GM12878 (cell line): ENCODE measurements at regions not wholly inside any gene's neighbourhood (a gene's known extent, or its start where the extent isn't known, plus 50 kb on each side); places are given as distances from the start of the nearest gene placed in this dataset.

Experiments used
- ATAC-seq: fragments of 200-7000 bp; cut with Tn5 transposase; 3 replicates; pipeline ENCODE4 v1.9.1; 2020; ENCODE audit warnings: mild to moderate bottlenecking, moderate library complexity
- BruUV-seq: library from RNA; stranded (reverse); fragments of 400-500 nt; replicated peaks from 2 replicates; lab custom pipeline; 2021; lab: Mats Ljungman, UMichigan
- CTCF ChIA-PET: fragments of 300-600 bp; sonication (Branson Sonifier 250); formaldehyde crosslinking; extraction: SDS; loops from one replicate; lab custom pipeline; 2021; ENCODE audit warnings: inconsistent platforms; lab: Yijun Ruan, JAX
- POLR2A ChIA-PET: fragments of 350-600 bp; formaldehyde crosslinking; extraction: SDS; loops from one replicate; lab custom pipeline; 2021; ENCODE audit warnings: inconsistent platforms; lab: Charles Lee
- RAD21 ChIA-PET: fragments of 300-600 bp; sonication (Branson Sonifier 250); formaldehyde crosslinking; loops from one replicate; lab custom pipeline; 2023; ENCODE audit warnings: antibody characterized with exemption; ENCODE audit not compliant: unreplicated experiment; lab: Charles Lee
- SMC1A ChIA-PET: fragments of 300-600 bp; sonication (Branson Sonifier 250); formaldehyde crosslinking; loops from one replicate; lab custom pipeline; 2023; ENCODE audit not compliant: unreplicated experiment, uncharacterized antibody; lab: Charles Lee
- DNase-seq: peaks from one replicate; pipeline ENCODE4 v3.0.0-alpha.2; 2011; ENCODE audit warnings: low read depth, low spot score
- FAIRE-seq: peaks from 3 replicates; lab custom pipeline; 2011; peaks lifted over from hg19 to GRCh38; lab: Jason Lieb, UNC
- H2AFZ ChIP-seq: 2 replicates; pipeline ENCODE4 v1.6.0; 2011; ENCODE audit warnings: low read depth, low read length, control low read depth; ENCODE audit not compliant: control insufficient read depth
- H3K27ac ChIP-seq: 2 replicates; pipeline ENCODE4 v1.5.1; 2011; ENCODE audit warnings: control low read depth; ENCODE audit not compliant: control insufficient read depth, insufficient read depth
- H3K27me3 ChIP-seq, 2 experiments: replicated peaks in 1 of 2; 2 replicates each; pipeline versions ENCODE4 v1.6.0 to v1.6.1; 2011; ENCODE audit warnings: low read length in 1 of 2; ENCODE audit not compliant: control insufficient read depth in 2 of 2, insufficient read depth in 2 of 2
- H3K36me3 ChIP-seq, 2 experiments: 2 replicates each; pipeline ENCODE4 v1.5.1; 2011; ENCODE audit warnings: low read length in 1 of 2; ENCODE audit not compliant: control insufficient read depth in 2 of 2, insufficient read depth in 2 of 2
- H3K4me1 ChIP-seq: 2 replicates; pipeline ENCODE4 v1.6.1; 2011; ENCODE audit warnings: mild to moderate bottlenecking, low read length, moderate library complexity, mixed read lengths; ENCODE audit not compliant: control insufficient read depth, insufficient read depth
- H3K4me2 ChIP-seq: 2 replicates; pipeline ENCODE4 v1.6.0; 2011; ENCODE audit warnings: control low read depth; ENCODE audit not compliant: control insufficient read depth, insufficient read depth
- H3K4me3 ChIP-seq: fragments of 200-600 bp; sonication (generic); 2 replicates; pipeline ENCODE4 v1.5.1; 2016
- H3K79me2 ChIP-seq: 2 replicates; pipeline ENCODE4 v1.6.0; 2011; ENCODE audit warnings: low read length; ENCODE audit not compliant: control insufficient read depth, insufficient read depth
- H3K9ac ChIP-seq: 2 replicates; pipeline ENCODE4 v1.8.0; 2011; ENCODE audit warnings: low read length, control low read depth, mixed read lengths; ENCODE audit not compliant: control insufficient read depth, insufficient read depth
- H3K9me3 ChIP-seq: replicated peaks from 3 replicates; pipeline ENCODE4 v1.5.1; 2011; ENCODE audit warnings: mild to moderate bottlenecking, low read length; ENCODE audit not compliant: control insufficient read depth, insufficient read depth
- H4K20me1 ChIP-seq: 2 replicates; pipeline ENCODE4 v1.6.0; 2011; ENCODE audit not compliant: control insufficient read depth, insufficient read depth
- BACH1 ChIP-seq: fragments of 450-650 bp; IDR thresholded peaks from 2 replicates; pipeline ENCODE4 v1.6.1; 2017; ENCODE audit warnings: mild to moderate bottlenecking, borderline replicate concordance
- CUX1 ChIP-seq: IDR thresholded peaks from 2 replicates; pipeline ENCODE4 v1.6.1; 2012; ENCODE audit warnings: improper control_type of control experiment, low read depth, low read length; ENCODE audit not compliant: insufficient replicate concordance
- ELK1 ChIP-seq: IDR thresholded peaks from 2 replicates; pipeline ENCODE4 v1.6.1; 2012; ENCODE audit warnings: low read depth, low read length, improper control_type of control experiment
- EP300 ChIP-seq, 2 experiments: fragments of 150-350 bp in 1 of 2; IDR thresholded peaks; 2 replicates each; pipeline ENCODE4 v1.6.1; 2011 to 2012; ENCODE audit warnings: low read depth in 2 of 2, low read length in 2 of 2, borderline replicate concordance in 1 of 2, improper control_type of control experiment in 1 of 2, inconsistent platforms in 1 of 2; ENCODE audit not compliant: control insufficient read depth in 1 of 2
- IKZF1 ChIP-seq: fragments of 450-650 bp; conservative IDR thresholded peaks from 2 replicates; pipeline ENCODE4 v1.6.1; 2017; ENCODE audit warnings: antibody characterized with exemption, mild to moderate bottlenecking
- IRF3 ChIP-seq: fragments of 450-650 bp; IDR thresholded peaks from 2 replicates; pipeline ENCODE4 v1.6.1; 2014; ENCODE audit warnings: mild to moderate bottlenecking
- NFIC ChIP-seq: IDR thresholded peaks from 2 replicates; pipeline ENCODE4 v1.6.1; 2012; ENCODE audit warnings: low read depth, mild to moderate bottlenecking, inconsistent platforms, low read length, moderate library complexity
- RAD51 ChIP-seq: fragments of 450-650 bp; IDR thresholded peaks from 2 replicates; pipeline ENCODE4 v1.6.1; 2016; ENCODE audit warnings: moderate library complexity, mild to moderate bottlenecking, inconsistent platforms
- SP1 ChIP-seq: IDR thresholded peaks from one replicate; pipeline ENCODE4 v1.6.1; 2011; ENCODE audit warnings: low read depth, low read length
- SRF ChIP-seq, 2 experiments: IDR thresholded peaks; 2 replicates each; pipeline ENCODE4 v1.6.1; 2011; ENCODE audit warnings: low read depth in 2 of 2, low read length in 2 of 2, mild to moderate bottlenecking in 1 of 2, moderate library complexity in 1 of 2
- STAT1 ChIP-seq: fragments of 450-650 bp; conservative IDR thresholded peaks from 2 replicates; pipeline ENCODE4 v1.6.1; 2014; ENCODE audit warnings: antibody characterized with exemption, mild to moderate bottlenecking
- ZBTB40 ChIP-seq: fragments of 450-650 bp; IDR thresholded peaks from 2 replicates; pipeline ENCODE4 v1.6.1; 2016; ENCODE audit warnings: mild to moderate bottlenecking, moderate library complexity, borderline replicate concordance
- ZNF274 ChIP-seq: IDR thresholded peaks from one replicate; pipeline ENCODE4 v1.8.0; 2011; ENCODE audit not compliant: insufficient read length, insufficient read depth
- WGBS: methylation state at CpG from one replicate; pipeline ENCODE4 v1.1.6; 2016; ENCODE audit warnings: low lambda C conversion rate; ENCODE audit not compliant: insufficient replicate concordance, insufficient coverage; ENCODE audit errors: missing lambda C conversion rate; 5-methylcytosine and 5-hydroxymethylcytosine counted together
- in situ Hi-C: fragments of 300-500 bp; cut with MboI; formaldehyde crosslinking; loops from 9 replicates; pipeline ENCODE4 v1.14.3; 2018; ENCODE audit warnings: mixed read lengths
- intact Hi-C: fragments of 100-400 bp; cut with micrococcal nuclease; formaldehyde crosslinking; loops from one replicate; pipeline ENCODE4 v1.14.2; 2022; ENCODE audit not compliant: unreplicated experiment

- H3K4me1 ChIP-seq: no peaks in the 10 kb centered on the region
- DNase-seq (no peak), ATAC-seq (no peak), FAIRE-seq (no peak)
- H3K27me3 ChIP-seq: peaks cover 0 to 14% of the 10 kb centered on the region in 2 experiments
- no peaks in the 10 kb centered on the region for H3K79me2 ChIP-seq
- no peaks in the 10 kb centered on the region for H4K20me1 ChIP-seq
- no peak overlapping the region for H3K4me3 ChIP-seq
- intact Hi-C loops (no loop called here), in situ Hi-C loops (no loop called here)
- SMC1A ChIA-PET: no interaction called here
- POLR2A ChIA-PET: no interaction called here
- no peak overlapping the region for H3K4me2 ChIP-seq
- H3K27ac ChIP-seq: no peak overlapping the region
- no peak overlapping the region for H3K9ac ChIP-seq
- 0% methylated on average over 1 of the region's 1 CpG for WGBS
- RAD21 ChIA-PET: no interaction called here
- no peaks in the 10 kb centered on the region; the same call in 2 of the 3 replicates for H3K9me3 ChIP-seq
- no peaks in the 10 kb centered on the region for H3K36me3 ChIP-seq
- BruUV-seq: no TSS peak
- CTCF ChIA-PET: no interaction called here
- no peak overlapping the region for H2AFZ ChIP-seq
- TF ChIP-seq ZBTB40 (no peak), SP1 (no peak), IRF3 (no peak), BACH1 (no peak), NFIC (no peak), CUX1 (no peak), STAT1 (no peak), ELK1 (no peak), SRF (IDR thresholded peaks at IDR 0.05; ENCODE audit: low read depth in 2 of 2, low read length in 2 of 2) (no peak), IKZF1 (no peak), EP300 (IDR thresholded peaks at IDR 0.05; ENCODE audit: borderline replicate concordance in 1 of 2, control insufficient read depth in 1 of 2, low read depth in 2 of 2, low read length in 2 of 2) (no peak), RAD51 (no peak), ZNF274 (no peak)
These were observed 98.9 kb upstream of the IL6 start for GRCh38 chr7:22628112-22628511.
